ENCODE measurements at regions not wholly inside any gene's neighbourhood (a gene's known extent, or its start where the extent isn't known, plus 50 kb on each side); places are given as distances from the start of the nearest gene placed in this dataset.

DNA sequence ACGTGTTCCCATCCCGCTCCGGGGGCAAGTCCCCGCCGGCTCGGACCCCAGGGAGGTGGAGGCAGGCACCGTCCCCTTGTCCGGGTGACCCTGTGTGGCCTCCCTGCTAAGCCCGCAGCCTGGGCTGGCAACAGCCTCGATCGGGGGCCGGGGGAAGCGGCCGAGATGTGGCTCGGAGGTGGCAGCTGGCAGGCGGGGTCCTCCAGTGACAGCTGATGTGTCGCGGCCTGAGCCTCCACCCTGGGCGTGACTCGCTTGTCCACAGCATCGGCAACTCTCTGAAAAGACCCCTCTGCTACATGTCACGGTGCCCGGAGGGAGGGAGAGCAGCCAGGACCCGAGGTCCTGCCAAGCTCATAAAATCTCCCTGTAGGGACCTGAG is 124.8 kb upstream of the IRX4 start:
- Histone ChIP-seq H3K9me3 (no peaks in the 10 kb centered on the region), H3K27ac (no peak overlapping the region), H3K27me3 (peaks cover 6 to 21% (median 6%) of the 10 kb centered on the region in 3 donors), H3K4me3 (peak overlapping the region in 2 of 4 donors; percentile 17 to 32), H3K36me3 (no peaks in the 10 kb centered on the region), H3K4me1 (no peaks in the 10 kb centered on the region)
- ATAC-seq, result peak in 1 of 2 donors; percentile 16
- no peak for DNase-seq
- no peak for TF ChIP-seq CTCF (IDR thresholded peaks at IDR 0.05 in 4 of 5, conservative IDR thresholded peaks at IDR 0.05 in 1 of 5)
- TF ChIP-seq POLR2A (IDR thresholded peaks at IDR 0.05), result no peak
- intact Hi-C loops (cut with DNase I; ENCODE audit: low total_unique reads) (no loop called here), in situ Hi-C loops (cut with MboI; ENCODE audit: low sequenced_read_pairs in 4 of 4) (no loop called here)

DNA sequence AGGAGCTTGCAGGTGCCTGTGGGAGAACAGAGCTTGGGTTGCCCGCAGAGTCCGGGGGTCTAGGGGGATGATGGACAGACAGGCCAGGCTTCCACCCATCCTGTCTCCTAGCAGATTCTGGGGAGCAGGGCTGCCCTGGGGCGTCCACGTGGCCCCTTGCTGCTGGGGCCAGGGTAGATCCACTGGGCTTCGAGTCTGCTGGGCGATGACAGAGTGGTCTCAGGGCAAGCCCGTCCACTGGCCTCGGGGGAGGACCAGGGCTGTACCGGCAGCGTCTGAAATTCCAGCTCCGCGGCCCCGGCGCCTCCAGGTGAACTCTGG is 124.2 kb upstream of the IRX4 start:
- H3K4me1 ChIP-seq, result no peaks in the 10 kb centered on the region
- in situ Hi-C loops (cut with MboI; ENCODE audit: low sequenced_read_pairs in 4 of 4), result no loop called here
- no peak for ATAC-seq
- no peaks in the 10 kb centered on the region for H3K9me3 ChIP-seq
- no peaks in the 10 kb centered on the region for H3K36me3 ChIP-seq
- H3K4me3 ChIP-seq, result no peak overlapping the region
- intact Hi-C loops (cut with DNase I; ENCODE audit: low total_unique reads), result no loop called here
- TF ChIP-seq CTCF (IDR thresholded peaks at IDR 0.05 in 4 of 5, conservative IDR thresholded peaks at IDR 0.05 in 1 of 5) (no peak), POLR2A (IDR thresholded peaks at IDR 0.05) (no peak)
- no peak for DNase-seq
- H3K27ac ChIP-seq, result no peak overlapping the region
- H3K27me3 ChIP-seq, result peaks cover 6 to 21% (median 6%) of the 10 kb centered on the region in 3 donors

- H3K27ac ChIP-seq, result no peak overlapping the region
- DNase-seq, result no peak
- in situ Hi-C loops (cut with MboI; ENCODE audit: low sequenced_read_pairs in 4 of 4), result no loop called here
- no peaks in the 10 kb centered on the region for H3K9me3 ChIP-seq
- peaks cover 6 to 21% (median 6%) of the 10 kb centered on the region in 3 donors for H3K27me3 ChIP-seq
- ATAC-seq, result no peak
- no peaks in the 10 kb centered on the region for H3K36me3 ChIP-seq
- TF ChIP-seq CTCF (IDR thresholded peaks at IDR 0.05 in 4 of 5, conservative IDR thresholded peaks at IDR 0.05 in 1 of 5), result no peak
- TF ChIP-seq POLR2A (IDR thresholded peaks at IDR 0.05), result no peak
- H3K4me3 ChIP-seq, result no peak overlapping the region
- no peaks in the 10 kb centered on the region for H3K4me1 ChIP-seq
- intact Hi-C loops (cut with DNase I; ENCODE audit: low total_unique reads), result no loop called here
Measured at GRCh38 chr5:2006193-2006970, 123.7 kb upstream of the IRX4 start.

- no peak overlapping the region for H3K4me3 ChIP-seq
- DNase-seq, result no peak
- in situ Hi-C loops (cut with MboI; ENCODE audit: low sequenced_read_pairs in 4 of 4), result no loop called here
- H3K4me1 ChIP-seq, result no peaks in the 10 kb centered on the region
- intact Hi-C loops (cut with DNase I; ENCODE audit: low total_unique reads), result no loop called here
- H3K36me3 ChIP-seq, result no peaks in the 10 kb centered on the region
- TF ChIP-seq CTCF (IDR thresholded peaks at IDR 0.05 in 4 of 5, conservative IDR thresholded peaks at IDR 0.05 in 1 of 5) (no peak), POLR2A (IDR thresholded peaks at IDR 0.05) (no peak)
- no peak for ATAC-seq
- H3K27me3 ChIP-seq, result peaks cover 6 to 19% (median 6%) of the 10 kb centered on the region in 3 donors
- no peaks in the 10 kb centered on the region for H3K9me3 ChIP-seq
- H3K27ac ChIP-seq, result no peak overlapping the region
Measured at GRCh38 chr5:2005101-2006041, 122.6 kb upstream of the IRX4 start.
